Smooth muscle cell (in vitro differentiated cells): ENCODE measurements at regions not wholly inside any gene's neighbourhood (a gene's known extent, or its start where the extent isn't known, plus 50 kb on each side); places are given as distances from the start of the nearest gene placed in this dataset.

ENCODE experiments used
- DNase-seq: peaks from one replicate; lab custom pipeline; 2025; ENCODE audit not compliant: unreplicated experiment; lab: John Stamatoyannopoulos, UW
- H2AFZ ChIP-seq: fragments of 200-600 bp; sonication (generic); 2 replicates; pipeline ENCODE4 v1.6.0; 2016; ENCODE audit warnings: antibody characterized with exemption, low read depth, mild to moderate bottlenecking
- H3F3A ChIP-seq: fragments of 200-600 bp; sonication (generic); 2 replicates; pipeline ENCODE4 v1.6.0; 2017; ENCODE audit warnings: antibody characterized with exemption, low read depth
- H3K27ac ChIP-seq: fragments of 200-600 bp; sonication (generic); 2 replicates; pipeline ENCODE4 v1.5.1; 2016; ENCODE audit warnings: low read depth, mild to moderate bottlenecking
- H3K27me3 ChIP-seq: fragments of 200-600 bp; sonication (generic); 2 replicates; pipeline ENCODE4 v1.6.1; 2016; ENCODE audit warnings: low read depth, mild to moderate bottlenecking
- H3K36me3 ChIP-seq: fragments of 200-600 bp; sonication (generic); 2 replicates; pipeline ENCODE4 v1.5.1; 2016; ENCODE audit warnings: low read depth
- H3K4me1 ChIP-seq: fragments of 200-600 bp; sonication (generic); 2 replicates; pipeline ENCODE4 v1.5.1; 2016; ENCODE audit warnings: low read depth
- H3K4me2 ChIP-seq: fragments of 200-600 bp; sonication (generic); 2 replicates; pipeline ENCODE4 v1.6.0; 2016; ENCODE audit warnings: mild to moderate bottlenecking
- H3K4me3 ChIP-seq: fragments of 200-600 bp; sonication (generic); 2 replicates; pipeline ENCODE4 v1.5.1; 2016; ENCODE audit warnings: mild to moderate bottlenecking
- H3K79me2 ChIP-seq: fragments of 200-600 bp; sonication (generic); 2 replicates; pipeline ENCODE4 v1.6.0; 2016; ENCODE audit warnings: low read depth, mild to moderate bottlenecking
- H3K9ac ChIP-seq: fragments of 200-600 bp; sonication (generic); 2 replicates; pipeline ENCODE4 v1.6.0; 2016; ENCODE audit warnings: low read depth
- H3K9me3 ChIP-seq: fragments of 200-600 bp; sonication (generic); replicated peaks from 2 replicates; pipeline ENCODE4 v1.5.1; 2016; ENCODE audit warnings: low read depth
- H4K20me1 ChIP-seq: fragments of 200-600 bp; sonication (generic); 2 replicates; pipeline ENCODE4 v1.6.0; 2016; ENCODE audit warnings: low read depth
- WGBS: methylation state at CpG from one replicate; pipeline ENCODE4 v1.1.7; 2016; ENCODE audit warnings: low lambda C conversion rate; 5-methylcytosine and 5-hydroxymethylcytosine counted together
- TF ChIP-seq, protein P1 (sequence below): fragments of 200-600 bp; sonication (generic); IDR thresholded peaks from 2 replicates; pipeline ENCODE4 v1.5.1; 2017; ENCODE audit warnings: borderline replicate concordance, mild to moderate bottlenecking, antibody characterized with exemption; ENCODE audit not compliant: insufficient read depth, poor library complexity, severe bottlenecking

DNA sequence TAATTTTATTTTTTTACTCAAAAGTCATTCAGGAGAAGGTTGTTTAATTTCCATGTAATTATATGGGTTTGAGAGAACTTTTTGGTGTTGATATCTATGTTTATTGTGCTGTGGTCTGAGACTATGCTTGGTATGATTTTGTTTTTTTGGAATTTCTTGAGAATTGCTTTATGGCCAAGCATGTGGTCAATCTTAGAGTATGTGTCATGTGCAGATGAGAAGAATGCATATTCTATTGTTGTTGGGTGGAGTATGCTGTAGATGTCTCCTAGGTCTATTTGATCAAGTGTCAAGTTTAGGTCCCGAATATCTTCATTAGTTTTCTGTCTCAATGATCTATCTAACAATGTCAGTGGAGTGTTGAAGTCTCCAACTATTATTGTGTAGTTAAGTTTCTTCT lies 134.9 kb downstream of the HMHB1 start:
- H3K79me2 ChIP-seq, result no peaks in the 10 kb centered on the region
- no peaks in the 10 kb centered on the region for H4K20me1 ChIP-seq
- no peak overlapping the region for H2AFZ ChIP-seq
- no peaks in the 10 kb centered on the region for H3K27me3 ChIP-seq
- H3K4me2 ChIP-seq, result no peak overlapping the region
- no peak overlapping the region for H3K9ac ChIP-seq
- no peak overlapping the region for H3K4me3 ChIP-seq
- TF ChIP-seq, protein P1, sequence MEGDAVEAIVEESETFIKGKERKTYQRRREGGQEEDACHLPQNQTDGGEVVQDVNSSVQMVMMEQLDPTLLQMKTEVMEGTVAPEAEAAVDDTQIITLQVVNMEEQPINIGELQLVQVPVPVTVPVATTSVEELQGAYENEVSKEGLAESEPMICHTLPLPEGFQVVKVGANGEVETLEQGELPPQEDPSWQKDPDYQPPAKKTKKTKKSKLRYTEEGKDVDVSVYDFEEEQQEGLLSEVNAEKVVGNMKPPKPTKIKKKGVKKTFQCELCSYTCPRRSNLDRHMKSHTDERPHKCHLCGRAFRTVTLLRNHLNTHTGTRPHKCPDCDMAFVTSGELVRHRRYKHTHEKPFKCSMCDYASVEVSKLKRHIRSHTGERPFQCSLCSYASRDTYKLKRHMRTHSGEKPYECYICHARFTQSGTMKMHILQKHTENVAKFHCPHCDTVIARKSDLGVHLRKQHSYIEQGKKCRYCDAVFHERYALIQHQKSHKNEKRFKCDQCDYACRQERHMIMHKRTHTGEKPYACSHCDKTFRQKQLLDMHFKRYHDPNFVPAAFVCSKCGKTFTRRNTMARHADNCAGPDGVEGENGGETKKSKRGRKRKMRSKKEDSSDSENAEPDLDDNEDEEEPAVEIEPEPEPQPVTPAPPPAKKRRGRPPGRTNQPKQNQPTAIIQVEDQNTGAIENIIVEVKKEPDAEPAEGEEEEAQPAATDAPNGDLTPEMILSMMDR, result no peak
- DNase-seq, result no peak
- peaks cover 7% of the 10 kb centered on the region for H3K36me3 ChIP-seq
- H3F3A ChIP-seq, result peaks cover 3% of the 10 kb centered on the region
- no peak overlapping the region for H3K27ac ChIP-seq
- no peaks in the 10 kb centered on the region for H3K9me3 ChIP-seq
- H3K4me1 ChIP-seq, result no peaks in the 10 kb centered on the region
- 95% methylated on average over 1 of the region's 1 CpG for WGBS

DNA sequence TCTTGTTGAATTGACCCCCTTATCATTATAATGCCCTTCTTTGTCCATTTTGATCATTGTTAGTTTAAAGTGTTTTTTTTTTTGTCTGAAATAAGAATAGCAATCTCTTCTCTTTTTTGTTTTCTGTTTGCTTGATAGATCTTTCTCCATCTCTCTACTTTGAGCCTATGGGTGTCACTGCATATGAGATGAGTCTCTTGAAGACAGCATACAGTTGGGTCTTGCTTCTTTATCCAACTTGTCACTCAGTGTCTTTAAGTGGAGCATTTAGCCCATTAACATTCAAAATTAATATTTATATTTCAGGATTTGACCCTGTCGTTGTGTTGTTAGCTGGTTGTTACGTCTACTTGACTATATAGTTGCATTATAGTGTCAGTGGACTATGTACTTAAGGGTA lies 135.4 kb downstream of the HMHB1 start:
- no peaks in the 10 kb centered on the region for H3K27me3 ChIP-seq
- no peaks in the 10 kb centered on the region for H4K20me1 ChIP-seq
- peaks cover 7% of the 10 kb centered on the region for H3K36me3 ChIP-seq
- H3K9ac ChIP-seq, result no peak overlapping the region
- no peak overlapping the region for H3K4me3 ChIP-seq
- no peaks in the 10 kb centered on the region for H3K79me2 ChIP-seq
- H3K4me2 ChIP-seq, result no peak overlapping the region
- TF ChIP-seq, protein P1, result no peak
- no peak overlapping the region for H2AFZ ChIP-seq
- no peaks in the 10 kb centered on the region for H3K9me3 ChIP-seq
- peaks cover 3% of the 10 kb centered on the region for H3F3A ChIP-seq
- no peak overlapping the region for H3K27ac ChIP-seq
- DNase-seq, result no peak
- no peaks in the 10 kb centered on the region for H3K4me1 ChIP-seq
- 43% methylated on average over 2 of the region's 2 CpGs for WGBS

DNA sequence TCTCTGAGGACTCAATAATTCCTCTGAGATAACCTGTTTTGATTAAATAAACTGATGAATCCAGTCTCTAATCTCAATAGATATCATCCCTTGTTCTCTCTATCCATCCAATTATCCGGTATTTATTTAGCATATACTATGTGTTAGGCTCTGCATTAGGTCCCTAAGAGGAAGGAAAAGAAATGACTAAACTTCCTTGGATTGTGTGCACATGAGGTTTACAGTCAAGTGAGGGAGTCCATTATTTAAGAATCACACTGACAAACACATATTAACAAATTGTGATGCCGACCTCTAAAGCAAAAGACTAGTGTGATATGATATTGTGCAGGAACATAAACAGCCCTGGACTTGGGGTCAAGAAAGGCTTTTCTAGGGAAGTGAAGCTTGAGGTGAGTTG lies 140.8 kb downstream of the HMHB1 start:
- Histone ChIP-seq H3K36me3 (no peaks in the 10 kb centered on the region), H3K4me3 (no peak overlapping the region), H4K20me1 (no peaks in the 10 kb centered on the region), H3K27ac (no peak overlapping the region), H3K9me3 (no peaks in the 10 kb centered on the region), H3K79me2 (no peaks in the 10 kb centered on the region), H3K4me1 (peaks cover 4% of the 10 kb centered on the region), H3K9ac (no peak overlapping the region), H3K27me3 (no peaks in the 10 kb centered on the region), H3F3A (peaks cover 3% of the 10 kb centered on the region), H3K4me2 (no peak overlapping the region), H2AFZ (no peak overlapping the region)
- 97% methylated on average over 2 of the region's 2 CpGs for WGBS
- no peak for DNase-seq
- TF ChIP-seq, protein P1, result no peak

DNA sequence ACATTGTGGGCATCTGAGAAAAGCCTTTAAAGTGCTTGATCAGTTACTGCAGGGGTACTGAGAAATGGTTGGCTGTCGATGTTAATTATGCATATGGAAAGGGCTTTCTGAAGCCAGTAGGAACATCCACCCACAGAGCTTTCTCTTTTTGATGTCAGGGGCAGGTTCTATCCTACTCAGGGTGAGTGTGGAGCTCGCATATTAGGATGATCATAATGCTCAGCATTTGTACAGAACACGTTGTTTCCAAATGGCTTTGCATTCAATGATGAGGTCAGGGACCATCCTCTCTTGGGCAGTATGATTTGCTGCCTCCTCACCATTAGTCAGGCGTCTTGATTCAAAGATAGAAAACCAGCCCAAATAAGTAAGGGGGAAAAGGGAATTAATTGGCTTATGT lies 141.9 kb downstream of the HMHB1 start:
- no peak for DNase-seq
- 90% methylated on average over 4 of the region's 4 CpGs for WGBS
- no peaks in the 10 kb centered on the region for H3K79me2 ChIP-seq
- peaks cover 2% of the 10 kb centered on the region for H3F3A ChIP-seq
- H3K9ac ChIP-seq, result no peak overlapping the region
- TF ChIP-seq, protein P1, result no peak
- no peak overlapping the region for H3K4me3 ChIP-seq
- H3K27me3 ChIP-seq, result no peaks in the 10 kb centered on the region
- H3K9me3 ChIP-seq, result no peaks in the 10 kb centered on the region
- no peak overlapping the region for H3K4me2 ChIP-seq
- H4K20me1 ChIP-seq, result no peaks in the 10 kb centered on the region
- H3K36me3 ChIP-seq, result no peaks in the 10 kb centered on the region
- peaks cover 4% of the 10 kb centered on the region for H3K4me1 ChIP-seq
- H3K27ac ChIP-seq, result no peak overlapping the region
- peak overlapping the region; percentile 29 for H2AFZ ChIP-seq
